ENCODE measurements at regions not wholly inside any gene's neighbourhood (a gene's known extent, or its start where the extent isn't known, plus 50 kb on each side); places are given as distances from the start of the nearest gene placed in this dataset.
"Not testable (repeated sequence)": the region's sequence is repeated elsewhere in the genome, so short reads cannot be mapped to it uniquely, and the experiment has no call there.

- not testable (repeated sequence) for ATAC-seq; DNase-seq (ENCODE audit: low spot score)
Observed at GRCh38 chr9:61817127-61817705, 627.4 kb downstream of the SPATA31A7 start.

GRCh38 chr9:61853624-61854259, 663.9 kb downstream of the SPATA31A7 start:
- ATAC-seq, result peak; percentile 91
- DNase-seq (ENCODE audit: low spot score), result peak; percentile 86

GRCh38 chr9:61854260-61854640, 664.4 kb downstream of the SPATA31A7 start:
- not testable (repeated sequence) for ATAC-seq
- DNase-seq (ENCODE audit: low spot score), result peak; percentile 43

- ATAC-seq, result peak; percentile 85
- DNase-seq (ENCODE audit: low spot score), result not testable (repeated sequence)
Observed at GRCh38 chr9:61856283-61856682, 666.4 kb downstream of the SPATA31A7 start.

- peak; percentile 50 for DNase-seq (ENCODE audit: low spot score)
- ATAC-seq, result not testable (repeated sequence)
Observed at GRCh38 chr9:61856858-61857453, 667.1 kb downstream of the SPATA31A7 start.

- DNase-seq (ENCODE audit: low spot score), result not testable (repeated sequence)
- ATAC-seq, result peak; percentile 86
Observed at GRCh38 chr9:61857709-61858351, 668.0 kb downstream of the SPATA31A7 start.

- peak; percentile 69 for DNase-seq (ENCODE audit: low spot score)
- ATAC-seq, result not testable (repeated sequence)
Observed at GRCh38 chr9:61862431-61862971, 672.7 kb downstream of the SPATA31A7 start.

- not testable (repeated sequence) for DNase-seq (ENCODE audit: low spot score); ATAC-seq
Observed at GRCh38 chr9:61864463-61864862, 674.6 kb downstream of the SPATA31A7 start.

GRCh38 chr9:61868965-61869364, 679.1 kb downstream of the SPATA31A7 start:
- DNase-seq (ENCODE audit: low spot score), result not testable (repeated sequence)

GRCh38 chr9:61872329-61872728, 682.5 kb downstream of the SPATA31A7 start:
- DNase-seq (ENCODE audit: low spot score); ATAC-seq: not testable (repeated sequence)

More at GRCh38 chr9:61868965-61869364, 679.1 kb downstream of the SPATA31A7 start:
- ATAC-seq, result not testable (repeated sequence)

All from left lobe of liver (tissue), 2 donors.